ENCODE measurements at regions not wholly inside any gene's neighbourhood (a gene's known extent, or its start where the extent isn't known, plus 50 kb on each side); places are given as distances from the start of the nearest gene placed in this dataset.
"Not testable (repeated sequence)": the region's sequence is repeated elsewhere in the genome, so short reads cannot be mapped to it uniquely, and the experiment has no call there.

DNA sequence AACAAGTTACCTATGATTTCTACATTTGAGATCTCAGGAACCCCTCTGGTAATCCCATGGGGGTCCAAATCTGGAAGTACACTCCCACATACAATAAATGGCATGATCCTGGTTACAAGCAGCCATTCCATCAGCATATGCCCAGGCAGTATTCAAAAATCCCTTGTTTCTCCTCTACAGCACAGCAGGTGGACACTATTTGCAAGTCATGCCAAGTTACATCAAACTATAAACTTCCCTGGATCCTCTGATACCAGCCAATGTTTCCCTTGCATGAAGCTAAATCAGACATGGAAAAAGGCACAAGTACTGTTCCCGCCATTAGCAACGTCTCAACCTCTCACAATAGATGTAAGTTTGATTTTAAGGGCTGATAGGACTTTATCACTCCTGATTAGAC, 134.5 kb upstream of the PRSS16 start:
- DNase-seq: no peak

DNA sequence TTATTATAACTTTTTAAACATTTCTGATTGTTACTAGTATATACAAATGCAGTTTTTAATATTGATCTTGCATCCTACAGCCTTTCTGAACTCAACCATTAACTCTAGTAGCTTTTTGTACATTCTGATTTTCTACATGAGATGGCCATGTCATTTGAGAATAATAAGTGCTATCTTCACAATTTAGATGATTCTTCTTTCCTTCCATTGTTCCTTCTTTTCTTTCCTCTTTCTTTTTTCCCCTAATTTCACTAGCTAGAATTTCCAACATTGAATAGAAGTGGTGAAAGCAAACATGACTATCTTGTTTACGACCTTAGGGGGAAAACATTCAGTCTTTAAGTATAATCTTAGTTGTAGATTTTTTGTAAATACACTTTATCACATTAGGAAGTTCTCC, 128.2 kb upstream of the PRSS16 start:
- no peak for DNase-seq

GRCh38 chr6:27119761-27120160, 127.7 kb upstream of the PRSS16 start:
- DNase-seq: no peak

GRCh38 chr6:27121640-27122039, 125.9 kb upstream of the PRSS16 start:
- no peak for DNase-seq

DNA sequence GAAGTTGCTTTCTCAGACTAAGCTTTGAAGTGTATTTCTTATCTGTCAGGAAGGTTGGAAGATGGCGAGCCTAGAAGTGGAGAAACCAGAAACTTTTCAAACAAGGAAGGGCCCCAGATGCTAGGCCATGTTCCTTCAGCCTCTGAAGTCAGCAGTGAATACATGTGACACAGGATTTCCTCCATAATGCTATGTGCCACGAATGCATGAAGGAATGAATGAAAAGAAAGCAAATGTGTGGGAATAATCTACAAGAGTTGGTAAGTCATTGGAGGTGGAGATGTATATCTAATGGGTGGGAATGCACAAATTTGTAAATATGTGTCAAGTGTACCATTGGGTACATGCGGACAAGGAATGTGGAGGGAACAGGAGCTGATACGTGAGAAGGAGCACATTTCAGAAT, 123.2 kb upstream of the PRSS16 start:
- DNase-seq: no peak

DNA sequence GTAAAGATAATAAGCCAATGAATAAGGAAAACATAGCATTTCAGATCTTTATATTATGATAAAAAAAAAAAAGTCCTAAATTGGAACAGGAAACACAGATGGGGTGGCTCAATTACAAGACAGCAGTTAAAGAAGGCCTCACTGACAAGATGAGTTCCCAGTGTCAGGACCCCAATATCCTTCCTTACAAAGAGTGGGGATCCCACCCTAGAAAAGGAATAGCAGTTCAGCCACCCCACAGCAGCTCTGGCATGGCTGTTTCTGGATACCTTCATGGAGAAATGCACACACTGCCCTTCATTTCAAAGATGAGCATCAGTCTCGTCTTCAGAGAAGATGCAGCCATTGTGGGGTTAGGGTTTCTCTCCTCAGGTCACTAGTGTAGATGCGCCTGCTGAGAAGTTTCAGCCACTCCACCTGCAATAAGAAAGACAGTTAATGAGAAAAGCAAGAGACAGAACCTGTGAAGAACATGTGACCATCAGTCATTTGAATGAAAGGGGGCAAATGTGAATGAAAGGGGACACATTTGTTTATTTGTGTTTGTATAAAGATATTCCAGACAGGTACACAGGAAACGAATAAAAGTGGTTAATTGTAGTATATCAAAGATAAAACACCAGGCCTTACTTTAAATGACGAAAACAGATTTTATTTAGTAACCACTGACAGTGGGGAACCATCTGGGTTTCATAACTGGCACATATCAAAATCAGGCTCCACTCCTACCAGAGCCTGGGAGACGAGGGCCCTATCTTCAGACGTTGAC, 121.3 kb upstream of the PRSS16 start:
- DNase-seq: no peak

DNA sequence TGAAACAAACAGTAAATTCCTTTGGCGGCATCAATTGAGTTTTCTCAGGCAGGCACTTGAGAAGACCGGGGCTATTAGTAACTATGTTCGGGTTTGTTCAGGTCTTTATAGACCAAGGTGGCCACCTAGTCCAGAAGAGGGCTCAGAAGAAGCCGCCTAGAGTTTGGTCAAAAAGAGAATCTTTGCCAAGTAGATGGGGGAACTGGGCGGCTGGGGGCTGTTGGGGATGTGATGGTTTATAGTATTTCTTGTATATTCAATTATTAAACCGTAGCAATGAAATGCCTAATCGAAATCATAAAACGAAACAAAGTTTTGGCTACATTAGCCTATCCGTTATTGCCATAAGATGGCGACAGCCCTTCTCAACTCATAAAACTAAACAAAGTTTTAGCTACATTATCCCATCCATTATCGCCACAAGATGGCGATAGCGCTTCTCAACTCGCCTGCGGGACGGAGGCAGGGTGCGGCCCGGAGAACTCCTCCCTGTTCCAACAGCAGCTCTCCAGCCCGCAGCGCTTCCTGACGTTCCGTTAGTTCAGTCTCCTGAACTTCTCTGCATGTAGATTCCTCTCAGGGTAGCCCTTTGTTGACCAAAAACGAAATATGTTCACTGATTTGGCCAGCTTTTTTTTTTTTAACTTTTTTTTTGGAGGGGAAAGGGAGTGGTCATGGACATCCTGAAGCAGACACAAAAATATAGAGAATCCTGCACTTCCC, 120.5 kb upstream of the PRSS16 start:
- peak; percentile 92 for DNase-seq

GRCh38 chr6:27127874-27128273, 119.6 kb upstream of the PRSS16 start:
- DNase-seq: not testable (repeated sequence)

GRCh38 chr6:27128311-27129094, 119.0 kb upstream of the PRSS16 start:
- no peak for DNase-seq

DNA sequence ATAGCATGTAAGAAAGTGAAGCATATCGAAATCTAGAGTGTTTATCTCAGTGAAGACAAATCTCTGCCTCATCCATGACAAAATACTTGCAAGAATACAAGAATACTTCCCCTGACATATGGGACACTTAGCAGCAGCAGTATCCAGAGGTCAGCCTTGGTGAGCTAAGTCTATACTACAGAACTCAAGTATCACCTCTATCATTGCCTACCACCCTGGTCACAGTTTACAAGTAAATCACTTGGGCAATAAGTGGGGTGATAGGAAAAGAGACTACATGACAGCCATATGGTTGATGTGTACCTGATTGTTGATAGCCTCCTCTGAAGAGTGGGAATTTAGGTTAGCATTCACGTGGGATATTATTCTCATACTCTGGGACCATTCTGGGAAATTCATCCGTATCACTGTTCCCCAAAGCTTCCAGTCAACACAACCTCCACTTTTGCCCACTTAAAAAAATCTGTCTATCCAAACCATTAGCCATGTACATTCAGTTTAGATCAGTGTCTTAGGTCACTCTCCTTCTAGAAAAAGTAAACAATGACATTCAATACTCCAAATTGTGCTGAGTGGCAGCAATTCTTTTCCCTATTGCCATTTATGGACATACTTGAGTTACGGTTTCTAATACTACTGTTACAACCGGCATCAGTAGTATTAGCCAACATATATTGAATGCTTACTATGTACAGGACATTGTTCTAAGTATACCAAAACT, 118.2 kb upstream of the PRSS16 start:
- no peak for DNase-seq

DNA sequence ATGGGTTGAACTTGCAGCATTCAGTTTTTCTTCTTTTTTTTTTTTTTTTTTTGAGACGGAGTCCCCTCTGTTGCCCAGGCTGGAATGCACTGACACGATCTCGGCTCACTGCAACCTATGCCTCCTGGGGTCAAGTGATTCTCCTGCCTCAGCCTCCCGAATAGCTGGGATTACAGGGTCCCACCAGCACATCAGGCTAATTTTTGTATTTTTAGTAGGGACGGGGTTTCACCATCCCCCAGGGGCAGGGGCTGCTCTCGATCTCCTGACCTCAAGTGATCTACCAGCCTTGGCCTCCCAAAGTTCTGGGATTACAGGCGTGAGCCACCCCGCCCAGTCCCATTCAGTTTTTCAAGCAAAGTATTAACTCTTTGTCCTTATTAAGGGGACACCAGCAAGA, 117.6 kb upstream of the PRSS16 start:
- no peak for DNase-seq

DNA sequence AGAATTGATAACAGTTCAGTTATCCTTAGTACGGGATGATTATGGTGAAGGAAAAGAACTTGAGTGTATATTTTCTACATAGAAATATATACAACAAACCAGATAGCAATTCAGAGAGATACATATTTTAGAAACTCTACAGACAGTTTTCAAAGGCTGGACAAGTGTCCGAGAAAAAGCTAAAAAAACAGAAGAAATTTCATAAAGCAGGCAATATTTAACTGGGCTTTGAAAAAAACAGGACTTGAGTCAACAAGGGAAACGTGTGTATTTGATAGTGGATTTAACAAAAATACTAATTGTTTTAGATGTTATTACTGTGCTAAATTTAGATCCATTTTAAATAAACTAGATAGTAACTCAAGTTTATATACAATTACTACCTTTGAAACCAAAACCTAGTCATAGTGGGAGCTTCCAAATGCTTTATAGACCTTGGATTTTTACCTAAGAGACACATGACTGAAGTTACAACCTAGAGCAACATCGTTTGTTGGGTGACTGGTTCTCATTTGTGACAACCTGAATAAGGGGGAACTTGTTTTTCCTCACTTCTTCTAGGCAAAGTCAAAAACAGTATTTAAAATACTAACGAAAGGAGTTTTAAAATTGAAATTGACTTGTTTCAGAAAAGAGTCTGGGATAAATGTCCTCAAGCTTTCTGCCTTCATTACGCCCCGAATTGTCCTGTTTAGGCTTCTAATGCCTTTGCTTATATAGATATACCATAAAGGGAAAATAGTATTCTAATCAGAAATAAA, 116.7 kb upstream of the PRSS16 start:
- no peak for DNase-seq

GRCh38 chr6:27132282-27132531, 115.3 kb upstream of the PRSS16 start:
- not testable (repeated sequence) for DNase-seq

- DNase-seq: peak; percentile 94
Measured at GRCh38 chr6:27132532-27133280, 114.8 kb upstream of the PRSS16 start.

DNA sequence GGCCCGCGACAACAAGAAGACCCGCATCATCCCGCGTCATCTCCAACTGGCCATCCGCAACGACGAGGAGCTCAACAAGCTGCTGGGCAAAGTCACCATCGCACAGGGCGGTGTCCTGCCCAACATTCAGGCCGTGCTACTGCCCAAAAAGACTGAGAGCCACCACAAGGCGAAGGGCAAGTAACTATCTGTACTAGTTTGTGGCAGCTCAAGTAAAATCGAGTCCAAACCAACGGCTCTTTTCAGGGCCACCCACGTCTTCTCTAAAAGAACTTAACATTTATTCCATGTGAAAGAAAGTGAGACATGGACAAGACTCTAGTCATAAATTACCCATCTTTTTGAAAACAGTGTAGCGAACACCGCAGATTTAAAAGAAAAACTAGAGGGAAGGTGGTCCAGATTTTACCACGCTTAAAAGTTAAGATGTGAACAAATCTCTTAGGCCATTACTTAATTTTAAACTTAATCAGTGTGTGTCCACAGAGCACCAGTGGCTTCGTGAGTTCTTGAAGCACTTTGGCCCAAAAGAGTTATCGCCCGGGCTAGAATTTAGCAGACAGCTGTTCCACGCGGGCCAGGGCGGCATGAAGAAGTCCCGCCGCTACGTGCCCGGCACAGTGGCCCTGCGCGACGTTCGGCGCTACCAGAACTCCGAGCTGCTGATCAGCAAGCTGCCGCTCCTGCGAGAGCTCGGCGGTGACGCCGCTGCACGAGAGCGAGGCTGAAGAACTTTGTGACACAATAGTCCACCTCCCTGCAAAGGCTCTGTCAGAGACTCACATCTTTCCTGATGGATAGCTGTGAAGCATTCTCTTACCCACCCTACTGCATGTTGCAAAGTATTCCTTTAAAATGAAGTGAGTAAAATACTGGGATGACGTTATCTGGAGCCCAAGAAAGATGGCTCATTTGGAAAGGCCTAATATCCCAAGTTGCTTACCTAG, 113.9 kb upstream of the PRSS16 start:
- DNase-seq: peak; percentile 89

DNA sequence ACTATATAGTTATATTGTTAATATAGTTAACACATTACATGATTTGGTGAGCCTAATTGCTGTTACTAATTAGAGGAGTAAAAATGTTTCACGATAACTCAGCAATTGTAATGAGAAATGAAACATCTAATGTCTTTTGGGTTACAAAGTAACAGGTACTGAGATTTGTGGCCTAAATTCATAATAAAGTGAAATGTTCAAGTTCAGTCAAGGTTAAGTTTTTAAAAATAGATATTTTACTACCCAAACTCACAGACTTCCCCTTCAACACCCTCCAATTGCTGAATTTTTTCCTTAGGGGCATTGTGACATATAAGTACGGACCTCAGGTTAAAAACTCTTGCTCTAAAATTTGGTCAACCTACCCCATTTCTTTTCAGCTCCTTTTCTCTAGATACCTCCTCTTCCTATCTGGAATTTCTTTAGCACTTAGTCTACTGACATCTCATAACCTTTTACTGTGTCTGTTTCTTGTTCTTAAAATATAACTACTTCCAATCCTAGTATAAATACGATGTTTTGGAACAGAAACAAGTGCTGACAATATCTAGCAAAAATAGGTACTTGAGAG, 112.3 kb upstream of the PRSS16 start:
- no peak for DNase-seq

DNA sequence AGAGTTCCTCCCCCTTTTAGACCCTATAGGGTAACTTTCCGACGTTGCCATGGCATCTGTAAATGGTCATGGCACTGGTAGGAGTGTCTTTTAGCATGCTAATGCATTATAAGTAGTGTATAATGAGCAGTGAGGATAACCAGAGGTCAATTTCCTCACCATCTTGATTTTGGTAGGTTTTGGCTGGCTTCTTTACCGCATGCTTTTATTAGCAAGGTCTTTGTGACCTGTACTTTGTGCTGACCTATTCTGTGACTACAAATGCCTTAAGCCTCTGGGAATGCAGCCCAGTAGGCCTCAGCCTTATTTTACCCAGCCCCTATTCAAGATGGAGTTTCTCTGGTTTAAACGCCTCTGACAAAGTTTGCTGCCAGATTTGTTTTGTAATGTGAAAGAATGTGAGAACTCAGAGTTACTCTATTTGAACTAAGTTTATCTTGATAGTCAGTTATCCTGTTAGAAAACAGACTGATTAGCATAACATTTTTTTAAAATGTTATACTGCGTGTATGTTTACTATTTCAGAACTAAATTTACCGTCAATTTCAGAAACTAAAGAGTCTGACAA, 111.3 kb upstream of the PRSS16 start:
- no peak for DNase-seq

GRCh38 chr6:27136978-27137814, 110.3 kb upstream of the PRSS16 start:
- DNase-seq: no peak

- DNase-seq: no peak
Measured at GRCh38 chr6:27138406-27138805, 109.1 kb upstream of the PRSS16 start.

Measured in activated effector memory CD4-positive, alpha-beta T cell treated with anti-CD3 and anti-CD28 coated beads, Interleukin-2, amount 50 U/mL, for 16 hours (primary cell).